Vagina (tissue), 2 donors: ENCODE measurements at regions not wholly inside any gene's neighbourhood (a gene's known extent, or its start where the extent isn't known, plus 50 kb on each side); places are given as distances from the start of the nearest gene placed in this dataset.
"Not testable (repeated sequence)": the region's sequence is repeated elsewhere in the genome, so short reads cannot be mapped to it uniquely, and the experiment has no call there.

Source experiments
- DNase-seq, 2 donors: peaks; one replicate each; pipeline ENCODE4 v3.0.0-alpha.2; 2017; ENCODE audit errors: extremely low spot score in 2 of 2
- H3K27ac ChIP-seq: fragments of 200-600 bp; sonication (generic); one replicate; pipeline ENCODE4 v1.5.1; 2019
- H3K27me3 ChIP-seq: fragments of 200-600 bp; sonication (generic); one replicate; pipeline ENCODE4 v1.5.1; 2019
- H3K36me3 ChIP-seq, 2 donors: fragments of 200-600 bp; sonication (generic); one replicate each; pipeline ENCODE4 v1.5.1; 2017 to 2019
- H3K4me1 ChIP-seq: fragments of 200-600 bp; sonication (generic); one replicate; pipeline ENCODE4 v1.5.1; 2019
- H3K4me3 ChIP-seq, 2 donors: fragments of 200-600 bp; sonication (generic); 1 replicate in 1 of 2; 2 replicates in 1 of 2; pipeline ENCODE4 v1.5.1; 2016 to 2019
- H3K9me3 ChIP-seq: fragments of 200-600 bp; sonication (generic); one replicate; pipeline ENCODE4 v1.5.1; 2019
- POLR2A ChIP-seq, 2 donors: fragments of 450-650 bp; IDR thresholded peaks; one replicate each; pipeline ENCODE4 v1.6.1; 2017; ENCODE audit warnings: antibody characterized with exemption in 2 of 2, mild to moderate bottlenecking in 2 of 2, moderate library complexity in 2 of 2
- POLR2AphosphoS5 ChIP-seq, 2 donors: sonication (generic); formaldehyde crosslinking; IDR thresholded peaks; one replicate each; pipeline ENCODE4 v1.9.0; 2017; ENCODE audit warnings: antibody characterized with exemption in 2 of 2, mild to moderate bottlenecking in 2 of 2, low read depth in 1 of 2; ENCODE audit not compliant: insufficient read depth in 1 of 2
- intact Hi-C: fragments of 100-400 bp; cut with DNase I; formaldehyde crosslinking; loops from one replicate; pipeline ENCODE4 v1.15.1; 2023
- TF ChIP-seq, protein P1 (sequence below), 3 experiments: fragments of 450-650 bp in 2 of 3; fragments of 200-600 bp in 1 of 3; sonication (generic) in 1 of 3; IDR thresholded peaks; one replicate each; pipeline ENCODE4 v1.5.1; 2017 to 2019; ENCODE audit warnings: antibody characterized with exemption in 3 of 3, mild to moderate bottlenecking in 2 of 3, moderate library complexity in 2 of 3

DNA sequence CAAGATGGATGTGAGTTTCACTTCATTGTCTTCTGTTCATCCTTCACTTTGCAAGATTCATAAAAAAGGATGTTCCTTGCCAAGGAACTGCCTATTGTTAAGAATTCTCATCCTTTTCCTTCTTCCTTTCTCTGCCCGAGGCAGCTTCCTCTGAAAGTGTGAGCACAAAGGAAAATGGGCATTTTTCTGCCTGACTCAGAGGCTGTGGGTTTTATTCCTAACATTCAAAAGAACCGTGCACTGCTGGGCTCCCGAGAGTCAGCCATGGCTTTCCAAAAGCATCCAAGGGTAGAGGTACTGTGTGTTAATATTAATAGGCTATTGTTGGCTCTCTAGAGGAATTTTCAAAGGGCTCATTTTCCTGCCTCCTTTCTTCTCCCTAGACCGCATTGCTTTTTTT is 289.4 kb downstream of the ABCC12 start:
- TF ChIP-seq POLR2A (IDR thresholded peaks at IDR 0.05) (no peak), POLR2AphosphoS5 (IDR thresholded peaks at IDR 0.05; ENCODE audit: insufficient read depth in 1 of 2, low read depth in 1 of 2) (no peak)
- TF ChIP-seq, protein P1, sequence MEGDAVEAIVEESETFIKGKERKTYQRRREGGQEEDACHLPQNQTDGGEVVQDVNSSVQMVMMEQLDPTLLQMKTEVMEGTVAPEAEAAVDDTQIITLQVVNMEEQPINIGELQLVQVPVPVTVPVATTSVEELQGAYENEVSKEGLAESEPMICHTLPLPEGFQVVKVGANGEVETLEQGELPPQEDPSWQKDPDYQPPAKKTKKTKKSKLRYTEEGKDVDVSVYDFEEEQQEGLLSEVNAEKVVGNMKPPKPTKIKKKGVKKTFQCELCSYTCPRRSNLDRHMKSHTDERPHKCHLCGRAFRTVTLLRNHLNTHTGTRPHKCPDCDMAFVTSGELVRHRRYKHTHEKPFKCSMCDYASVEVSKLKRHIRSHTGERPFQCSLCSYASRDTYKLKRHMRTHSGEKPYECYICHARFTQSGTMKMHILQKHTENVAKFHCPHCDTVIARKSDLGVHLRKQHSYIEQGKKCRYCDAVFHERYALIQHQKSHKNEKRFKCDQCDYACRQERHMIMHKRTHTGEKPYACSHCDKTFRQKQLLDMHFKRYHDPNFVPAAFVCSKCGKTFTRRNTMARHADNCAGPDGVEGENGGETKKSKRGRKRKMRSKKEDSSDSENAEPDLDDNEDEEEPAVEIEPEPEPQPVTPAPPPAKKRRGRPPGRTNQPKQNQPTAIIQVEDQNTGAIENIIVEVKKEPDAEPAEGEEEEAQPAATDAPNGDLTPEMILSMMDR (IDR thresholded peaks at IDR 0.05), result no peak
- H3K9me3 ChIP-seq, result no peaks in the 10 kb centered on the region
- H3K27me3 ChIP-seq, result no peaks in the 10 kb centered on the region
- no peak for DNase-seq
- no peaks in the 10 kb centered on the region for H3K4me1 ChIP-seq
- H3K4me3 ChIP-seq, result no peak overlapping the region
- intact Hi-C loops, result no loop called here
- H3K36me3 ChIP-seq, result no peaks in the 10 kb centered on the region
- no peak overlapping the region for H3K27ac ChIP-seq

DNA sequence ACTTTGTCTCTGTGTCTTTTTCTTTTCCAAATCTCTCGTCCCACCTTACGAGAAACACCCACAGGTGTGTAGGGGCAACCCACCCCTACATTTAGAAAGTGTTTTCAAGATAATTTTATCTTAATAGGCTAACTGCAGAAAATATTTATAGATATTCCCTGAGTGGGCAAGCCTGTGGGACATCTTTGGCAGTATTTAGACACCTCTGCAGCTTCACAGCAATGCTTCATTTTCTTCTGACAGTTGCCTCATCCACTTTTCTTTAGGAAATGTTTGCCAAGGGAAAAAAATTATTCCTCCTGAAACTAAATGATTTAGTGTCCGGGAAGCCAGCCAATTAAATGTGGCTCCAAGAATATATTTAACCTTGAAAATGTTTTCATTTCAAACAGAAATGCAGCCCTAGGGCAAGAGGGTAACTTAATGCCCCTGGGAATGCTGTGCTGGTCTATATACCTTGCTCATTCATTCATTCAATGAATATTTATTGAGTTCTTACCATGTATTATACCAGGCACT is 290.4 kb downstream of the ABCC12 start:
- H3K4me1 ChIP-seq, result no peaks in the 10 kb centered on the region
- intact Hi-C loops, result no loop called here
- H3K27ac ChIP-seq, result no peak overlapping the region
- DNase-seq, result no peak
- H3K27me3 ChIP-seq, result no peaks in the 10 kb centered on the region
- TF ChIP-seq, protein P1 (IDR thresholded peaks at IDR 0.05), result no peak
- TF ChIP-seq POLR2AphosphoS5 (IDR thresholded peaks at IDR 0.05; ENCODE audit: insufficient read depth in 1 of 2, low read depth in 1 of 2) (no peak), POLR2A (IDR thresholded peaks at IDR 0.05) (no peak)
- no peaks in the 10 kb centered on the region for H3K36me3 ChIP-seq
- no peak overlapping the region for H3K4me3 ChIP-seq
- no peaks in the 10 kb centered on the region for H3K9me3 ChIP-seq

DNA sequence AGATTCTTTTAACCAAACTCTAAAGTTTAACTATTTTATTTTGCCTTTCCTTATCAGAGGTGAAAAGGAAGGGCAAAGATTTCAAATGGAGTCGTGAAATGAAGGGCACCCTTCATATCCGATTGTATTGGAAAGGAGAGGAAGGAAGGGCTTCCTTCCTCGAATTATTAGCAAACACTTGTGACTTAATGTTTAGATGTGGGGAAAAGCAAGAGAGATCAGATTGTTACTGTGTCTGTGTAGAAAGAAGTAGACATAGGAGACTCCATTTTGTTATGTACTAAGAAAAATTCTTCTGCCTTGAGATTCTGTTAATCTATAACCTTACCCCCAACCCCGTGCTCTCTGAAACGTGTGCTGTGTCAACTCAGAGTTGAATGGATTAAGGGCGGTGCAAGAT is 291.5 kb downstream of the ABCC12 start:
- H3K4me3 ChIP-seq, intact Hi-C loops, DNase-seq, H3K27me3 ChIP-seq, H3K27ac ChIP-seq, H3K36me3 ChIP-seq, H3K9me3 ChIP-seq, H3K4me1 ChIP-seq: not testable (repeated sequence)

DNA sequence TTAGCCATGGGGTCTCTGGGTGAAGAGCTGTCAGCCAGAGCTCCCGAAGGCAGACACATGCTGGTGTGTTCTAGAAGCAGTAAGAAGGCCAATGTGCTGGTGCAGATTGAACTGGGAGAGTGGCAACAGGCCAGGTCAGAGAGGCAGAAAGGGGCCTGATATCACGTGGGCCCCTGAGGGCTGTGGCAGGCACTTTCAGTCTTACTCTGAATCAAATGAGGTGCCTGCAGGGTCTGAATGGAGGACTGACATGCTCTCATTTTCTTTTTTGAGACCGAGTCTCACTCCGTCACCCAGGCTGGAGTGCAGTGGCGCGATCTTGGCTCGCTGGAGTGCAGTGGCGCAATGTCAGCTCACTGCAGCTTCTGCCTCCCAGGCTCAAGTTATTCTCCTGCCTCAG is 293.8 kb downstream of the ABCC12 start:
- intact Hi-C loops, result no loop called here

DNA sequence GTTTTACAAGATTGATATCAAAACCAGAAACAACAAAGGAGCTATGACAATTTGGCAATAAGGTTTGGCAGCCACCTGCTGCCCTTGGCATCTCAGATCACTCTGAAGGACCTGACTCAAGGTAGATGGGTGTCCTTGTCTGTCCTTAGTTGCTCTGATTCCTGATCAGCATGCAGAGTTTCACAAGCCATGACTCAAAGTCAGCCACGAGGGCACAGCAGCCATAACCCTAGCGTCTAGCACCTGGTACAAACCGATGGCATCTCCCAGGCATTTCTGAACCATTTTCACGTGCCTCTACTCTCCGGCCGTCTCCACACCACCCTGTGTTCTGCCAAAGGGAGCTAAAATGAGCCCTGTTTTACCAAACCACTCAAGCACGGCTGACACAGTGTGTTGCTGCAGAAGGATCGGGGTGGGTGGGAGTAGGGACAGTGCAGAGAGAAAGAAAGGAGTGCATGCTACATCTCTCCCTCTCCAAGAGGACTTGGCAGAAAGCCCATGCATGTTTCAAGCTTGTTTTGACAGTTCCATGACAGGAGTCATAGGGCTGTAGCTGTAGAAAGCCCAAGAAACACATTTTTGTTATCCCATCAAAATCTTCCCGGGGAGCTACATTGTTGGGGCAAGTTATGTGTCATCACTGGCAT is 297.3 kb downstream of the ABCC12 start:
- no peak for TF ChIP-seq POLR2A (IDR thresholded peaks at IDR 0.05)
- TF ChIP-seq, protein P1 (IDR thresholded peaks at IDR 0.05), result no peak
- TF ChIP-seq POLR2AphosphoS5 (IDR thresholded peaks at IDR 0.05; ENCODE audit: insufficient read depth in 1 of 2, low read depth in 1 of 2), result no peak
- intact Hi-C loops, result no loop called here

More for the DNA sequence above, 293.8 kb downstream of the ABCC12 start:
- no peaks in the 10 kb centered on the region for H3K27me3 ChIP-seq
- no peaks in the 10 kb centered on the region for H3K4me1 ChIP-seq
- no peak overlapping the region for H3K27ac ChIP-seq
- H3K9me3 ChIP-seq, result no peaks in the 10 kb centered on the region
- no peak overlapping the region for H3K4me3 ChIP-seq
- H3K36me3 ChIP-seq, result no peaks in the 10 kb centered on the region
- no peak for TF ChIP-seq POLR2A (IDR thresholded peaks at IDR 0.05)
- TF ChIP-seq, protein P1 (IDR thresholded peaks at IDR 0.05), result no peak
- no peak for TF ChIP-seq POLR2AphosphoS5 (IDR thresholded peaks at IDR 0.05; ENCODE audit: insufficient read depth in 1 of 2, low read depth in 1 of 2)
- DNase-seq, result no peak

More for the DNA sequence above, 297.3 kb downstream of the ABCC12 start:
- Histone ChIP-seq H3K27me3 (no peaks in the 10 kb centered on the region), H3K36me3 (no peaks in the 10 kb centered on the region), H3K27ac (no peak overlapping the region), H3K4me1 (no peaks in the 10 kb centered on the region), H3K4me3 (no peak overlapping the region), H3K9me3 (no peaks in the 10 kb centered on the region)
- no peak for DNase-seq
